CD4-positive, alpha-beta memory T cell (primary cell): ENCODE measurements at regions not wholly inside any gene's neighbourhood (a gene's known extent, or its start where the extent isn't known, plus 50 kb on each side); places are given as distances from the start of the nearest gene placed in this dataset.

Experiments used
- CTCF ChIA-PET: fragments of 350-600 bp; sonication (Branson Sonifier 250); formaldehyde crosslinking; loops from one replicate; lab custom pipeline; 2021; ENCODE audit warnings: inconsistent platforms; ENCODE audit not compliant: partially characterized antibody; lab: Charles Lee
- POLR2A ChIA-PET: fragments of 350-600 bp; sonication (Branson Sonifier 250); formaldehyde crosslinking; loops from one replicate; lab custom pipeline; 2021; ENCODE audit not compliant: partially characterized antibody; lab: Charles Lee
- DNase-seq, 5 donors: peaks; one replicate each; pipeline versions ENCODE4 v3.0.0 to v3.0.0-alpha.2; 2020 to 2022; ENCODE audit warnings: mixed read lengths in 1 of 5
- H3K27ac ChIP-seq: one replicate; pipeline ENCODE4 v1.7.0; 2013; ENCODE audit warnings: low read depth, low read length
- H3K27me3 ChIP-seq: 2 replicates; pipeline ENCODE4 v1.7.0; 2013; ENCODE audit warnings: mild to moderate bottlenecking, low read length, moderate library complexity; ENCODE audit not compliant: insufficient read depth
- H3K36me3 ChIP-seq: 2 replicates; pipeline ENCODE4 v1.7.0; 2013; ENCODE audit warnings: mild to moderate bottlenecking, low read length, moderate library complexity; ENCODE audit not compliant: insufficient read depth
- H3K4me1 ChIP-seq: 2 replicates; pipeline ENCODE4 v1.7.0; 2013; ENCODE audit warnings: mild to moderate bottlenecking, low read length, moderate library complexity; ENCODE audit not compliant: insufficient read depth
- H3K4me3 ChIP-seq, 2 donors: one replicate each; pipeline ENCODE4 v1.7.0; 2013; ENCODE audit warnings: low read length in 2 of 2, mild to moderate bottlenecking in 1 of 2
- H3K9me3 ChIP-seq, 2 donors: one replicate each; pipeline ENCODE4 v1.7.0; 2013; ENCODE audit warnings: low read length in 2 of 2, control low read depth in 1 of 2; ENCODE audit not compliant: control insufficient read depth in 1 of 2
- H3K27ac Mint-ChIP-seq, 7 donors: one replicate each; pipeline ENCODE4 v1.8.0; 2020 to 2021; ENCODE audit warnings: mixed read lengths in 7 of 7, mild to moderate bottlenecking in 6 of 7, inconsistent platforms in 3 of 7, moderate library complexity in 3 of 7
- H3K27me3 Mint-ChIP-seq, 2 donors: one replicate each; pipeline ENCODE4 v1.8.0; 2020 to 2021; ENCODE audit warnings: mixed read lengths in 2 of 2
- H3K36me3 Mint-ChIP-seq, 2 donors: one replicate each; pipeline ENCODE4 v1.8.0; 2020 to 2021; ENCODE audit warnings: mixed read lengths in 2 of 2, inconsistent platforms in 1 of 2, mild to moderate bottlenecking in 1 of 2
- H3K4me1 Mint-ChIP-seq, 4 donors: one replicate each; pipeline ENCODE4 v1.8.0; 2020 to 2021; ENCODE audit warnings: mixed read lengths in 4 of 4, mild to moderate bottlenecking in 1 of 4
- H3K4me3 Mint-ChIP-seq, 8 donors: one replicate each; pipeline ENCODE4 v1.8.0; 2020 to 2021; ENCODE audit warnings: mixed read lengths in 8 of 8, mild to moderate bottlenecking in 7 of 8, moderate library complexity in 6 of 8, inconsistent platforms in 3 of 8
- H3K9me3 Mint-ChIP-seq, 8 donors: one replicate each; pipeline ENCODE4 v1.8.0; 2020 to 2021; ENCODE audit warnings: mixed read lengths in 8 of 8, mild to moderate bottlenecking in 5 of 8, inconsistent platforms in 3 of 8, moderate library complexity in 1 of 8
- intact Hi-C: fragments of 100-400 bp; cut with micrococcal nuclease; formaldehyde crosslinking; loops from one replicate; pipeline ENCODE4 v1.15.1; 2023

DNA sequence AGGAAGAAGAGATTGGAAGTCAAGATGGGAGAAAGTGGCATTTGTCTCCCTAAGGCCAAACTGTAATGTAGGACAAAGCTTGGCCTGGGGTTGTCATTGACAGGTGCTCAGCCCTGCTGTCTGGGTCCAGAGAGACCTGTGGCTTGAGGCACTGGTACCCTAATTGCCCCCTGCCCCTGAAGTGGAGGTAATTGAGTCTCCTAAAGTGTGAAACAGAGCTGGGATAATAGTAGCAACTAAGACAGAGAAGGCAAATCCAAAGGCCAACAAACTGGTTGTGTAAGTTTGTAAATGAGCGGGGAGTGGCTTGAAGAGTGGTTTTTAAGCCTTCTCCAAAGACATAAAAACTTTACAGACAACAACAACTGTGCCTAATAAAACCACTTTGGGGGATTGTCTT, 264.2 kb upstream of the ROPN1 start:
- no peak overlapping the region for H3K4me3 Mint-ChIP-seq
- no peaks in the 10 kb centered on the region for H3K36me3 ChIP-seq
- intact Hi-C loops, result no loop called here
- H3K27ac ChIP-seq, result no peak overlapping the region
- H3K27ac Mint-ChIP-seq, result no peak overlapping the region
- H3K27me3 Mint-ChIP-seq, result peaks cover 0 to 6% of the 10 kb centered on the region in 2 donors
- ChIA-PET POLR2A (interaction anchor here (0.5 kb wide), 1 partner anchor 34 kb away, joined by 5 read pairs; no protein-coding TSS in a partner anchor), CTCF (no interaction called here)
- H3K4me1 ChIP-seq, result no peaks in the 10 kb centered on the region
- no peaks in the 10 kb centered on the region for H3K36me3 Mint-ChIP-seq
- no peaks in the 10 kb centered on the region for H3K9me3 Mint-ChIP-seq
- H3K4me3 ChIP-seq, result no peak overlapping the region
- no peaks in the 10 kb centered on the region for H3K27me3 ChIP-seq
- H3K9me3 ChIP-seq, result no peaks in the 10 kb centered on the region
- no peak for DNase-seq
- no peaks in the 10 kb centered on the region for H3K4me1 Mint-ChIP-seq

GRCh38 chr3:124256599-124256998, 264.7 kb upstream of the ROPN1 start:
- no peaks in the 10 kb centered on the region for H3K9me3 Mint-ChIP-seq
- Histone ChIP-seq H3K27ac (no peak overlapping the region), H3K27me3 (no peaks in the 10 kb centered on the region), H3K9me3 (no peaks in the 10 kb centered on the region), H3K4me3 (no peak overlapping the region), H3K36me3 (no peaks in the 10 kb centered on the region), H3K4me1 (no peaks in the 10 kb centered on the region)
- intact Hi-C loops, result no loop called here
- no peaks in the 10 kb centered on the region for H3K4me1 Mint-ChIP-seq
- ChIA-PET POLR2A (interaction anchor here (0.5 kb wide), 1 partner anchor 34 kb away, joined by 5 read pairs; no protein-coding TSS in a partner anchor), CTCF (no interaction called here)
- H3K27ac Mint-ChIP-seq, result no peak overlapping the region
- H3K4me3 Mint-ChIP-seq, result no peak overlapping the region
- no peak for DNase-seq
- no peaks in the 10 kb centered on the region for H3K36me3 Mint-ChIP-seq
- peaks cover 0 to 6% of the 10 kb centered on the region in 2 donors for H3K27me3 Mint-ChIP-seq

GRCh38 chr3:124257336-124257864, 265.5 kb upstream of the ROPN1 start:
- no peak overlapping the region for H3K27ac Mint-ChIP-seq
- CTCF ChIA-PET, result no interaction called here
- no peaks in the 10 kb centered on the region for H3K9me3 Mint-ChIP-seq

DNA sequence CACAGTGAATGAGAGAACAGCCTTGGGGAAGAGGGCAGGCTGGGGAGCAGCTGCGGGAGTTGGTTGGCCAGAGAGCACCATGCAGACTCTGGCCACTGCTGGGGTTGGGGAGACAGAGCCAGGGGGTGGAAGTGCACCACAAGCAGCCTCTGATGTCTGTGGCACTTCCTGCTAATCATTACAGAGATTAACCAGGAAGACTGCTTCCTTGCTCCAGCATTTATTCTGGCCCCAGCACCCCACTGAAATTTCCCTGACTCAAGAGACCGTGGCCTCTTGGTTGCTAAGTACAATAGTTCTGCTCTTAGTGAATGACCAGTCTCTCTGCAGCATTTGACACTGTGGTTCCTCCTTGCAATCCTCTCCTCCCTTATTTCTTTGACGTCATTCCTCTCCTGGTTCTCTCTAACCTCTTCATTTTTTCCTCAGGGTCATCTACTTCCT, 266.2 kb upstream of the ROPN1 start:
- intact Hi-C loops, result no loop called here
- Histone ChIP-seq H3K9me3 (no peaks in the 10 kb centered on the region), H3K4me1 (no peaks in the 10 kb centered on the region), H3K27me3 (no peaks in the 10 kb centered on the region), H3K4me3 (no peak overlapping the region), H3K27ac (no peak overlapping the region), H3K36me3 (no peaks in the 10 kb centered on the region)
- no peak overlapping the region for H3K4me3 Mint-ChIP-seq
- no peaks in the 10 kb centered on the region for H3K36me3 Mint-ChIP-seq
- H3K27ac Mint-ChIP-seq, result no peak overlapping the region
- H3K27me3 Mint-ChIP-seq, result peaks cover 0 to 4% of the 10 kb centered on the region in 2 donors
- POLR2A ChIA-PET, result no interaction called here
- no peaks in the 10 kb centered on the region for H3K9me3 Mint-ChIP-seq
- H3K4me1 Mint-ChIP-seq, result no peaks in the 10 kb centered on the region
- CTCF ChIA-PET, result no interaction called here
- no peak for DNase-seq

More at GRCh38 chr3:124257336-124257864, 265.5 kb upstream of the ROPN1 start:
- Mint-ChIP-seq H3K36me3 (no peaks in the 10 kb centered on the region), H3K4me3 (no peak overlapping the region), H3K4me1 (no peaks in the 10 kb centered on the region), H3K27me3 (peaks cover 0 to 6% of the 10 kb centered on the region in 2 donors)
- Histone ChIP-seq H3K9me3 (no peaks in the 10 kb centered on the region), H3K36me3 (no peaks in the 10 kb centered on the region), H3K4me3 (no peak overlapping the region), H3K4me1 (no peaks in the 10 kb centered on the region), H3K27ac (no peak overlapping the region), H3K27me3 (no peaks in the 10 kb centered on the region)
- intact Hi-C loops, result no loop called here
- POLR2A ChIA-PET, result no interaction called here
- no peak for DNase-seq

DNA sequence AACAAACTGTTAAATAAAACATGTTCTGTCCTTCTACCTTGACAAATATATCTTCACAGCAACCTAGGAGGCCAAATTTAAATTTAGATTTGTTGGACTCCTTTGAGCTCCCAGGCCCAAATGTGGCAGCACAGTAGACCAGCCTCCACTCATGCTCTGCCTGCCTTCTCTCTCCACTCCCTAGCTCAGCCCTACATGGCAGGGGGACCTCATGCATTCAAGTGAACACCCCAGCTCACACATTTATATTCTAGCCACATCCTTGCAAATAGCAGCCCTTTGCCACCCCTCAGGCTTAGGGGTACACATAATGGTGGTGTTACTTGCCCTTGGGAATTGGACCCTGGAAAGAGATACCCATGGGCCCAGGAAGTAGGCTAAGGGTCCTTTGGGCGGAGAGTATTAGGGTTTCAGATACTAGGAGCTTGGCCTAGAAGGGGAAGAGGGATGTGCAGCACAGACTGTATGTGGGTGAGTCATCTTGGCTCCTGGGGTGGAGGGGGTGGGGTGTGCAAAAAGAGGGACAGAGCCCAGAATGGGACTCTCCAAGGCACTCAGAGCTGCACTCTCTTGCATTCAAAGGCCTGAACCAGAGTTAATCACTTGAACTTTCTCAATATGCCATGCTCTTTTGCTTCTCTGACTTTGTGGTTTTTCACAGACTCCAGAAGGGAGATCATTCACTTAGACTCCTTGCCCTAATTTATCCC, 268.4 kb upstream of the ROPN1 start:
- CTCF ChIA-PET, result interaction anchor here (0.9 kb wide), 1 partner anchor 9 kb away, joined by 3 read pairs; no protein-coding TSS in a partner anchor
- Mint-ChIP-seq H3K4me1 (no peaks in the 10 kb centered on the region), H3K9me3 (no peaks in the 10 kb centered on the region), H3K27ac (no peak overlapping the region), H3K27me3 (no peaks in the 10 kb centered on the region), H3K4me3 (no peak overlapping the region), H3K36me3 (no peaks in the 10 kb centered on the region)
- Histone ChIP-seq H3K4me3 (no peak overlapping the region), H3K36me3 (no peaks in the 10 kb centered on the region), H3K27me3 (no peaks in the 10 kb centered on the region), H3K4me1 (no peaks in the 10 kb centered on the region), H3K9me3 (no peaks in the 10 kb centered on the region), H3K27ac (no peak overlapping the region)
- DNase-seq, result no peak
- POLR2A ChIA-PET, result no interaction called here
- intact Hi-C loops, result no loop called here

DNA sequence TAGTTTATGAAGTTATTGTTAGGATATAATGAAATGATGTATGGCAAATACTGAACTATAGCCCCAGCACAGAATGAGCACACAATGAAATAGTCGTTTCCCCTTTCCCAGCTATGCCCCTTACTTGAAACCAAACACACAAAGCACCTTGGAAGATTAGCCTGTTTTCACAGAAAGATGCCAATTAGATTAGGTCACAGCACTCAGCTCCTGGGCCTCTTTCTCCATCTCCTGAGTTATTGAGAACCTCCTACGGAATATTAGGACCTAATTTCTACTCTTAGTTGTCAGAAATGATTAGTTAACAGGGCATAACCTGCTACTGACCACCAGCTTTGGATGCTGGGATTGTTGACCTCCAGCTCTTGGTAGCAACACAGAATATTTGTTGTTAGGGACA, 269.4 kb upstream of the ROPN1 start:
- intact Hi-C loops, result no loop called here
- ChIA-PET POLR2A (no interaction called here), CTCF (no interaction called here)
- Mint-ChIP-seq H3K4me1 (no peaks in the 10 kb centered on the region), H3K27ac (no peak overlapping the region), H3K36me3 (no peaks in the 10 kb centered on the region), H3K4me3 (no peak overlapping the region), H3K27me3 (no peaks in the 10 kb centered on the region), H3K9me3 (no peaks in the 10 kb centered on the region)
- Histone ChIP-seq H3K4me3 (no peak overlapping the region), H3K27ac (no peak overlapping the region), H3K4me1 (no peaks in the 10 kb centered on the region), H3K9me3 (no peaks in the 10 kb centered on the region), H3K36me3 (no peaks in the 10 kb centered on the region), H3K27me3 (no peaks in the 10 kb centered on the region)
- DNase-seq, result no peak

DNA sequence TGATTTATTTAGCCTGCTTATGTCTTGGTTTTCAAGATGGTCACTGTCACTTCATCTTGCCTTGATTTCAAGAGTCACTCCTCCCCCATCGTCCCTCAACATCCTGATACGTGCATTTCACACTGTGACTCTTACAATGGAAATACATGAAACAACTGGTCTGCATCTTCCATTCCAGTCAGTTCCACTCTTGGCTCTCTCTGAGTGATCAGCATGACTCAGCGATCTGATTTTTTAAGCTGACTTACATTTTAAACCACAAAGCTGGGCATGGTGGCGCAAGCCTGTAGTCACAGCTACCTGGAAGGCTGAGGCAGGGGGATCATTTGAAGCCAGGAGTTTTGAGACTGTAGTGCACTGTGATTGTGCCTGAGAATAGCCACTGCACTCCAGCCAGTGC, 271.2 kb upstream of the ROPN1 start:
- ChIA-PET POLR2A (no interaction called here), CTCF (no interaction called here)
- H3K4me1 ChIP-seq, result no peaks in the 10 kb centered on the region
- Mint-ChIP-seq H3K27ac (no peak overlapping the region), H3K9me3 (no peaks in the 10 kb centered on the region), H3K4me1 (no peaks in the 10 kb centered on the region), H3K27me3 (no peaks in the 10 kb centered on the region), H3K4me3 (no peak overlapping the region), H3K36me3 (no peaks in the 10 kb centered on the region)
- no peak for DNase-seq
- intact Hi-C loops, result no loop called here
- H3K27ac ChIP-seq, result no peak overlapping the region
- H3K27me3 ChIP-seq, result no peaks in the 10 kb centered on the region
- H3K4me3 ChIP-seq, result no peak overlapping the region
- H3K9me3 ChIP-seq, result no peaks in the 10 kb centered on the region
- no peaks in the 10 kb centered on the region for H3K36me3 ChIP-seq
